GM12873 (cell line): ENCODE measurements at regions not wholly inside any gene's neighbourhood (a gene's known extent, or its start where the extent isn't known, plus 50 kb on each side); places are given as distances from the start of the nearest gene placed in this dataset.

Experiments used
- CTCF ChIP-seq: IDR thresholded peaks from 2 replicates; pipeline ENCODE4 v1.5.1; 2012; ENCODE audit warnings: low read depth, mild to moderate bottlenecking, moderate library complexity, low read length, control low read depth; ENCODE audit not compliant: insufficient read depth; ENCODE audit errors: missing control alignments

- TF ChIP-seq CTCF = no peak
These were observed 63.9 kb upstream of the VLDLR start for GRCh38 chr9:2557693-2558092.

GRCh38 chr9:2559192-2560152 lies 62.1 kb upstream of the VLDLR start:
- TF ChIP-seq CTCF = no peak

- TF ChIP-seq CTCF = no peak
These were observed 61.4 kb upstream of the VLDLR start for GRCh38 chr9:2560180-2560579.

GRCh38 chr9:2565676-2566340 lies 55.8 kb upstream of the VLDLR start:
- no peak for TF ChIP-seq CTCF

DNA sequence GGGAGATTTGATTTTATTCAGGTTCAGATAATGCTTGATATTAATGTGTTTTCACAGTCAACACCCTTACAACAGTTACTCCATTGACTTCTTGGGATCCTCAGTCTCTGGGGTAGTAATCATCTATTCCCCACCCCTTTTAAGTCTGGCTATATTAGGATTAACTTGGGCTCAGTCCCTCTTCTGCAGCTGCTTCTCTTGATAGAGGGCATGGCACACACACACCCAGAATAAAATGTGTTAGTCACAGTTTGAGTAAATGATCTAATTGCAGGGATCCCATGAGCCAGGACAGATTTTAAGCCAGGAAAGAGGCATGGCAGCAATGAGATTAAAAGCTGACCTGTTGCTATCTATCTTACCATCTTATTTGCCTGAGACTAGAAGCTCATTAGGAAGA lies 53.7 kb upstream of the VLDLR start:
- no peak for TF ChIP-seq CTCF

DNA sequence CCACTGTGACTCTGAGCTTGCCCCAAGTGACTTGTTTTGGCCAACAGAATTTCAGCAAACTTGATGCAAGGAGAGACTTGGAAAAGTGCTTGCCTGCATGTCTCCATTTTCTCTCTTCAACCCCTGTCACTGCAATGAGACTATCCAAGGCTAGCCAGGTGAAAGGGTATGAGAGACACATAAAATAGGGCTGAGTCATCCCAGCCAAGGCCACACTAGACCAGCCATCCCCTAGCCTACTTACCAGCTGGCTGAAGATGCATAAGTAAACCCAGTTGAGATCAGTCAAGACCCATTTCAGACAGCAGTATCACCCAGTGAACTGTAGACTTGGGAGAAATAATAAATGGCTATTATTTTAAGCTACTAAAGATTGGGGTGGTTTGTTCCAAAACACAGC lies 52.9 kb upstream of the VLDLR start:
- no peak for TF ChIP-seq CTCF

- no peak for TF ChIP-seq CTCF
These were observed 50.7 kb upstream of the VLDLR start for GRCh38 chr9:2570615-2571479.
